ENCODE measurements at regions not wholly inside any gene's neighbourhood (a gene's known extent, or its start where the extent isn't known, plus 50 kb on each side); places are given as distances from the start of the nearest gene placed in this dataset.

DNA sequence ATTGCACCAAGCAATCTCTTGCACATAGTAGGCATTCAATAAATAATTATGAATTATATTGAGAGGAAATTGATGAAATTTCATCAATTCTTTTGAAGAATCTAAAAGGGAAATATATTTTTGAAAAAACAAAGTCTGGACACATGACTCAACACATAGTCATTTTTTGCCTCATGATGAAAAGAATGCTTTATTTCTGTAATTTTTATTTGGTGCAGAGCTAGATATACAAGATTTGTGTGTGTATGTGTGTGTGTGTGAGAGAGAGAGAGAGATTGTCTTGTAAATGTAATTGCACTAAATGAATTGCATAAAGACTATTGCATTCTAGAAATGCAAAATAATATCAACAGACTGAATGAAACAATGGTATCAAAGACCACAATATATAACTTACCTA lies 206.2 kb upstream of the C1orf87 start:
- DNase-seq (no peak), ATAC-seq (no peak)
- Histone ChIP-seq H3K27me3 (ENCODE audit: low read depth) (no peaks in the 10 kb centered on the region), H3K36me3 (no peaks in the 10 kb centered on the region), H3K4me1 (peaks cover 12% of the 10 kb centered on the region), H3K4me3 (no peak overlapping the region), H3K27ac (no peak overlapping the region), H3K9me3 (no peaks in the 10 kb centered on the region)
- intact Hi-C loops (cut with DNase I): no loop called here
- no peak for TF ChIP-seq CTCF (IDR thresholded peaks at IDR 0.05)

- Histone ChIP-seq H3K36me3 (no peaks in the 10 kb centered on the region), H3K27ac (no peak overlapping the region), H3K4me1 (peaks cover 17% of the 10 kb centered on the region), H3K4me3 (no peak overlapping the region), H3K27me3 (ENCODE audit: low read depth) (no peaks in the 10 kb centered on the region), H3K9me3 (no peaks in the 10 kb centered on the region)
- ATAC-seq: no peak
- intact Hi-C loops (cut with DNase I): no loop called here
- DNase-seq: no peak
- TF ChIP-seq CTCF (IDR thresholded peaks at IDR 0.05): no peak
Measured at GRCh38 chr1:60277269-60277668, 203.7 kb upstream of the C1orf87 start.

DNA sequence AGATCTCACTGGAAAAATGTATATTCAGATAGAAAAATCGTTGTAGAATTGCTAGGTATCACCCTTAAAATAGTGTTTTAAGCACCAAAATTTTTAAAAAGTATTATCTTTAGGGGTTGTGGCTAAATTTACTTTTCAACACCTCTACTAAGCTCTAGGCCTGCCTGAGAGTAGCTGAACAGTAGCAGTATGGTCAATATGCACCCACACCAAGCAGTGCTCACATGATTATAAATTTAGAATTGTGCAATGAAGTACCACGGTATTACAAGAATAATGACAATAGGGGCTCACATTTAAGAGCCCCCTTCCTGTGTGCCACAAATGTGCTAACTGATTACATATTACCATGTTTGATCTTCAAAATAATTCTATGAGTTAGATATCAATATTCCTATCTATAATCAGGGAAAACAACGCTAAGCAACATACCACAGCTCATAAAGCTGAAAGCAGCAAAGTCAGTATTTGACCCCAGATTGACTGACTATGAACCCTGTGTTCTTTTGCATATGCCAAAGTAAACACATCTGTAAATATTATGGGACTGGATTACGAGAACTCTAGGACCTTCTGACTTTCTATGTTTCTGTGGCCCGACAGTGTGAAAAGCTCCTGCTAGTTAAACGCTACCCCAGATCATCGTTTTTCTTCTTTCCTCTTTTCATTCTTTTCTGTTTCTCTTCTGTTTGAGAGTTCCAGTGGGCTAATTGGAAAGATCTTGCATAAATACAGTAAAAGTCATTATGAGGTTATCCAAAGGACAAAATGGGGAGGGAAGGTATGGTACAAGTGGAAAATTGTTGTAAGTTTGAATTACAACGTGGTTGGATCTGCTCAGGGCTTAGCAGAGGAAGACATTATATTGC lies 201.1 kb upstream of the C1orf87 start:
- no peak for TF ChIP-seq CTCF (IDR thresholded peaks at IDR 0.05)
- H3K4me1 ChIP-seq: peaks cover 6% of the 10 kb centered on the region
- DNase-seq (no peak), ATAC-seq (no peak)
- no peaks in the 10 kb centered on the region for H3K9me3 ChIP-seq
- intact Hi-C loops (cut with DNase I): no loop called here
- no peaks in the 10 kb centered on the region for H3K36me3 ChIP-seq
- H3K27me3 ChIP-seq (ENCODE audit: low read depth): no peaks in the 10 kb centered on the region
- no peak overlapping the region for H3K4me3 ChIP-seq
- H3K27ac ChIP-seq: no peak overlapping the region

GRCh38 chr1:60273185-60273584 lies 199.6 kb upstream of the C1orf87 start:
- Histone ChIP-seq H3K4me3 (no peak overlapping the region), H3K9me3 (no peaks in the 10 kb centered on the region), H3K27me3 (ENCODE audit: low read depth) (no peaks in the 10 kb centered on the region), H3K27ac (no peak overlapping the region), H3K36me3 (no peaks in the 10 kb centered on the region), H3K4me1 (peaks cover 6% of the 10 kb centered on the region)
- intact Hi-C loops (cut with DNase I): no loop called here
- DNase-seq: no peak
- ATAC-seq: no peak
- no peak for TF ChIP-seq CTCF (IDR thresholded peaks at IDR 0.05)

DNA sequence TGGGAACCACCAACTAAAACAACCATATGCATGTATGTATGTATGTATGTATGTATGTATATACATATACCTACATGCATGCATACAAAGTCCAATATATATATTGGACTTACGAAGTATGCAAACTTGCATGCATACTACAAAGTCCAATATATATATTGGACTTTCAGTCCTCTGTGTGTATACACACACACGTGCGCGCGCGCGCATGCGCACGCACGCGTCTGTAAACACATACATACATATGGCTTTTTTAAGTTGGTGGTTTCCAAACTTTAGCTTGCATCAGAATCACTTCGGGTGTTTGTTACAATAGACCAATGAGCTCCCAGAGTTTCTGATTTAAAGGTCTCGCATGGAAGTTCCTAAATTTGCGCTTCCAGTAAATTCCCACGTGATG lies 197.5 kb upstream of the C1orf87 start:
- H3K4me3 ChIP-seq: no peak overlapping the region
- intact Hi-C loops (cut with DNase I): no loop called here
- H3K36me3 ChIP-seq: no peaks in the 10 kb centered on the region
- H3K27me3 ChIP-seq (ENCODE audit: low read depth): no peaks in the 10 kb centered on the region
- ATAC-seq (no peak), DNase-seq (no peak)
- H3K9me3 ChIP-seq: no peaks in the 10 kb centered on the region
- no peak for TF ChIP-seq CTCF (IDR thresholded peaks at IDR 0.05)
- no peak overlapping the region for H3K27ac ChIP-seq
- H3K4me1 ChIP-seq: peaks cover 6% of the 10 kb centered on the region
